NCI-H748 (cell line): ENCODE measurements at regions not wholly inside any gene's neighbourhood (a gene's known extent, or its start where the extent isn't known, plus 50 kb on each side); places are given as distances from the start of the nearest gene placed in this dataset.
"Not testable (repeated sequence)": the region's sequence is repeated elsewhere in the genome, so short reads cannot be mapped to it uniquely, and the experiment has no call there.

ENCODE experiments used
- DNase-seq: peaks from one replicate; lab custom pipeline; 2025; ENCODE audit not compliant: unreplicated experiment; lab: John Stamatoyannopoulos, UW

DNA sequence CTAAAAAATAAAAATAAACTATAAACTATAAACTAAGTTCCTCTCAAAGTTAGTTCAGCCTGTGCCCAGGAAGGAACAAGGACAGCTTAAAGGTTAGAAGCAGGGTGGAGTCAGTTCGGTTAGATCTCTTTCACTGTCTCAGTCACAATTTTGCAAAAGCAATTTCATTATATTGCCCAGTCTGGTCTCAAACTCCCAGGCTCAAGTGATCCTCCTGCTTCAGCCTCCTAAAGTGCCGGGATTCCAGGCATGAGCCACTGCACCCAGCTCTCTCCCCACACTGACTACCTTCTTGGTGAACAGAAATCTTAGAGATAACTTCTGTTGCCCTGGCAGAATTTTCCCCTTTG is 146.3 kb upstream of the TRIM24 start:
- no peak for DNase-seq

DNA sequence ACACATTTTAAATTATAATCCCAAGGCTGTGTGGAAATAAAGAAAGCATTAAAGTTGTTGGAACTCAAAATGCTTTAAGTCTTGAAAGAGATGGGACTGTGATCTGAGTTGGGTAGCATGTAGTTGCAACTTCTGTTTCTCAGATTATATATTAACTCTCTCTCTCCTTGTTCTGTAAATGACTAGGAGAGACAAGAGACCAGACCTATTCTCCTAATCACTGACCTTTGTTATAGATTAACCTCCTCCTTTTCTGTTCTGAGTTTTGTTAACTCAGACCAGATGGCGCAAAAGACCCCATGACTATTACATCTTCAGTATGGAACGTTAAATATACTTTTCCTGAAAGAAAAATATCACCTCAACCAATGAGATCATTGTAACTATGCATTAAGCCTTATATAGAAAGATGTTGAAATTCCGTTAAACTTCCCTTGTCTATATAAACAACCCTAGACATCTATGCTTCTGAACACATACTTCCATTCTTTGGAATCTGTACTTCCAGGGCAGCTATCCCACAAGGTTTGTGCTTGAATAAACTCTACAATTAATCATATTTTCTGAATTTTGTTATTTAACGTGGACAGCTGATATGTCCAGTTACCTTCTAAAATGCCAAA is 143.5 kb upstream of the TRIM24 start:
- DNase-seq, result no peak

DNA sequence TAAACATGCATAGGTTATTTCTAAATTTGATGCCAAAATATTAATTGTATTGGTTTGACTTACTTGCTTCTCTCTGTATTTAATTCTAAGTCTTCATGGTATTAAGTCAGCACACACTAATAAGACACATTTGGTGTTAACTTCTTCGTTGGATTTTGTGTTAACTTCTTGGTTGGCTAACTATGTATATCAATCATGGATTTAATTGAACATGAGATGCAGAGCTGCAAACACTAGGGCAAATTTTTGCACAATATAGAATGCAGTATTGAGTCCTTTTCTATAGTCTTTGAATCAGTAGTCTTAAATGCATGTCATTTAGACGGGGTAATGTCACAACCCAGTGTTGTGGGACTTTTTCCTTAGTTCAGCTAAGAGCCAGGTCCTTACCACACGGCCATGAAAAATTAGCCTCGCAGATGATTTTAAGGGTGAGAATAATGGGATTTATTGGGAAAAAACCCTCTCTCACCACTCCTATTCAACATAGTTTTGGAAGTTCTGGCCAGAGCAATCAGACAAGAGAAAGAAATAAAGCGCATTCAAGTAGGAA is 142.9 kb upstream of the TRIM24 start:
- DNase-seq, result no peak

DNA sequence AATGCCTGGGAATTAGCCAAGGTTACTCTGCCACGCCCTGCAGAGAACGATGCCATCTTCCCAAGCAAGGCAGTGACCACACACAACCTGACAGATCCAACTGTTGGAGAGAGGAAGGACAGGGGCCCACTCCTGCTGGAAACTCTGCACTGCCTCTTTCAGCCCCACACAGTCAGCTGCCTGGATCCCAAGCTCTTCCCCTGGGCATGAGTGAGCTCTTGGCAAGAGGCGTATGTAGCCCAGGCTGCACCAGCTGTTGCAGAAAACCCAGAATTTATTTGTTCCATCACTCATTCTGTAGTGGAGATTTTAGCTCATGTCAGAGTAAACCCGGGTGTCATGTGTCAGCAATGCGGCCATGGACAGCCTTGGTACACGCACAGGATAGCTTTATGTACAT is 135.1 kb upstream of the TRIM24 start:
- peak; percentile 9 for DNase-seq

DNA sequence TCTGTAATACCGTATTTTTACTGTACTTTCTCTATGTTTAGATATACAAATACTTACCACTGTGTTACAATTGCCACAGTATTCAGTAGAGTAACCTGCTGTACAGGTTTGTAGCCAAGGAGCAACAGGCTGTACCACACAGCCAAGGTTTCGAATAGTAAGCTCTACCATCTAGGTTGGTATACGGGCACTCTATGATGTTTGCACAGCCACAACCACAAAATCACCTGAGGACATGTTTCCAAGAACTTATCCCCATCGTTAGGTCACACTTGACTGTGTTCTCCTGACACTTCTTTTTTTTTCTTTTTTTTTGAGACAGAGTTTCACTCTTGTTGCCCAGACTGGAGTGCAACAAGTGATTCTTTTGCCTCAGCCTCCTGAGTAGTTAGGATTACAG is 134.6 kb upstream of the TRIM24 start:
- no peak for DNase-seq

DNA sequence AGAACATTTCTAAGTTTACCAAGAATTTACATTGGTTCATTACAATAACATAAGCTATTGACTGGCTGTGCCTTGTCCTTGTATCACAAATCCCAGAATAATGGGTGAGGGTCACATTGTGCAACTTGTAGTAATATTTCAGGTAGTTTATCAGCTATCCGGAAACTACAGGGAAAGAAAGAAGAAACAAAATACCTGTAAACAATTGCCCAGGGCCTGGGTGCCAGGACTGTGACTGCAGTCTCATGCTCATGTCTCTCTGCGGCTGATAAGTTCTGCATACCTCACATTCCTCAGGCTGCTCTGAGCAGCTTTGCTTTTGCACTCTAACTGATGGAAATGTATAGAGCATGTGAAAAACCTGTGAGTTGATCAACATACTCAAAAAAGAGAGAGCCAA is 131.8 kb upstream of the TRIM24 start:
- no peak for DNase-seq

DNA sequence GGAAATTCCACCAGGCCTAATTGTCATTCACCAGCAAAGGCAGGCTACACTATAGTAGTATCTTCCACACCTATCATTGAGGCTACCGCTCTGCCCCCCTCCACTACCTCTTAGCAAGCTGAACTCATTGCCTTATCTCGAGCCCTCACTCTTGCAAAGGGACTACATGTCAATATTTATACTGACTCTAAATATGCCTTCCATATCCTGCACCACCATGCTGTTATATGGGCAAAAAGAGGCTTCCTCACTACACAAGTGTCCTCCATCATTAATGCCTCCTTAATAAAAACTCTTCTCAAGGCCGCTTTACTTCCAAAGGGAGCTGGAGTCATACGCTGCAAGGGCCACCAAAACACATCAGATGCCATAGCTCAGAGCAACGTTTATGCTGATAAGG is 127.2 kb upstream of the TRIM24 start:
- not testable (repeated sequence) for DNase-seq

DNA sequence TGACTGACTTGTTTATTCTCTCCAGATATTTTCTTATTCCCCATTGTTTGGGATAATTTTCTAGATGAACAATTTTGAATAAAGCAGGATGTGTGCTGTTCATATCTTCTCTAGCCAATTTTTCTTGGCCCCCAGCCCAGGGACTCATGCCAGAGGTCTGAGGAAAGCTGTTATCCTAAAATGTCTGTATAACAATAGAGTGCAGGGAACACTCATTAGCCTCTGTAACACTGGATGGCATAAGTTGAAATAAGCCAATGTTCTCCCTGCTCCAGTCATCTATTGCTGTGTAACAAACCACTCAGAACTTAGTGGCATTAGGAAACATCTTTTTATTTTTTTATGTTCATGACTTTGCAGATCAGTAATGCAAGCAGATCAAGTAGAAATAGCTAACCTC is 121.7 kb upstream of the TRIM24 start:
- DNase-seq, result peak; percentile 58

DNA sequence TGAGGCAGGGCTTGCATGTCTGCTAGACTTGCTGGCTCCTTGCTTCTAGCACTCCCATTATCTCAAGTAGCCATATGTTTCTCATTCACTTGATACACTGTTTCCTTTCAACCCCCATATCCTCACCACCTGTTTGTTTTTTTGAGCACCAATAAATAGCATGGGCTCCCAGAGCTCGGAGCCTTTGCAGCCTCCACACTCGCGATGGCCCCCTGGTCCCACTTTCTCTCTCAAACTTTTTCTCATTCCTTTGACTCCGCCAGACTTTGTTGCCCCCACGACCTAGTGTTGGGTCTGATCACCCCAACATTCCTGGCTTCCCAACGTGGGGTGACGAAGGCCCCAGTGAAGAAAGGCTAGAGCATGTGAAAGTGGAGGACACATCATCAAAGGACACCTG is 120.8 kb upstream of the TRIM24 start:
- DNase-seq, result not testable (repeated sequence)

DNA sequence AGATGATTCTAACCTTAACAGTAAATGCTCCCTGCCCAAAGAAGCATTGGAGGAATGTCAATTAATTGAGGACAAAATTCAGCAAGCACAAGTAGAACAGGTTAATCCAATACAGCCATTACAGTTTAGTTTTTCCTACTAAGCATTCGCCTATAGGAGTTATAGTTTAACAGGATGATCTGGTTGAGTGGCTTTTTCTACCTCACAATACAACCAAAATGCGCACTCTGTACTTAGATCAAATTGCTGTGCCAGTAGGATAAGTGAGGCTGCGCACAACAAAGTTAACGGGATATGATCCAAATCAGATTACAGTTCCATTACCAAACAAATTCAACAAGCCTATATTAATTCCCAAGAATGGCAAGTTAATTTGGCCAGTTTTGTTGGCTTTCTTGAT is 117.1 kb upstream of the TRIM24 start:
- DNase-seq, result no peak

DNA sequence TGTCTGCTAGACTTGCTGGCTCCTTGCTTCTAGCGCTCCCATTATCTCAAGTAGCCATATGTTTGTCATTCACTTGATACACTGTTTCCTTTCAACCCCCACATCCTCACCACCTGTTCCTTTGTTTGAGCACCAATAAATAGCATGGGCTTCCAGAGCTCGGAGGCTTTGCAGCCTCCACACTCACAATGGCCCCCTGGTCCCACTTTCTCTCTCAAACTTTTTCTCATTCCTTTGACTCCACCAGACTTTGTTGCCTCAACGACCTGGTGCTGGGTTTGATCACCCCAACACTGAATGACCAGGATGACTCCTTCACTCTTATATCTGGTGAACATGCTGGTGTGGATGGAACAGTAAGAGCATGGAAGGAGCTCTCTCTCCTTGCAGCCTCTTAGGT is 114.5 kb upstream of the TRIM24 start:
- no peak for DNase-seq

DNA sequence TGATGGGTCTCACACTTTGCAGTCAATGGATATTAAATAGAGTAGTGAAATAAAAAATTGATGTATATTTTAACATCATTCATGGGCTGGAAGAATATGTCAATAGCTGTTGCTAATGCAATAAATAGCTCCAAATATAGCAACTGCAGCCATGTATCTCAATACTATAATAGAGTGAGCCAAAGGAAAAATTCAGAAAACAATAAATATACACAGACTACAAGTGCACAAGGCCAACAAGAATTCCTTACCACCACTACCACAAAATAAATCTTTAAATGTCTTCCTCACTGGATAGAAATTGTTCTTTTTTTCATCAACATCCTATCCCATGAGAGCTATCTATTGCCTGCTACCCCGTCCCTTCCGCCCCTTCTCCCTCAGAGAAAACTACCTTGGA is 113.1 kb upstream of the TRIM24 start:
- no peak for DNase-seq

DNA sequence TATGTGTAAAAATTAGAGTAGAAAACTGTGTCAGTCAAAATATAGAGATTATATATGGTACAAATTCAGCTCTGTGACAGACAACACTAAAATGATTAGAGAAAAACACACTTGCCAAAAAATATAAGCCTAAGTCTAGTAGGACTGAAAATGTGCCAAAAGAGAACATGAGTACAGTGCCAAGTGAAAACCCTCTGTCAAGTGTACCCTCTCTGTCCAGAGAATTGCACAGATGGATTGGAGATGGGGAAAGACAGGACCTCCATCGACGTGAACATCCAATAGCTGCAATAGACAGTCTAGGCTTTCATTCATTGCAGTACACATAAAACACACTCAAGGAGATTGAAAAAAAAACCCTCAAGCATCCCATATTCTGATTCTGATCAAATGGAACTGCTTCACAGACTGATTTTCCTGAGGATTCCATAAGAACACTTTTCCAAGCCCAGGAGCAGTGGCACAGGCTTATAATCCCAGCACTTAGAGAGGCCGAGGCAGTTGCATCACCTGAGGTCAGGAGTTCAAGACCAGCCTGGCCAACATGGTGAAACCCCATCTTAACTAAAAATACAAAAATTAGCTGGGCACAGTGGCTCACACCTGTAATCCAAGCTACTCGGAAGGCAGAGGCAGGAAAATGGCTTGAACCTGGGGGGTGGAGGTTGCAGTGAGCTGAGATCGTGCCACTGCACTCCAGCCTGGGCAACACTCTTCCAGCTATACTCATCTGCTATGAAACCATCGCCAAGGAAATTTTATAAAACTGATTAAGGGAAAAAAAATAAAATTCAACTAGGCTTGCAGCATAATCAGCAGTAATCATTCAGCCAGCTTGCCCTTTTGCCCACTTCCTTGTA is 110.0 kb upstream of the TRIM24 start:
- DNase-seq, result no peak

DNA sequence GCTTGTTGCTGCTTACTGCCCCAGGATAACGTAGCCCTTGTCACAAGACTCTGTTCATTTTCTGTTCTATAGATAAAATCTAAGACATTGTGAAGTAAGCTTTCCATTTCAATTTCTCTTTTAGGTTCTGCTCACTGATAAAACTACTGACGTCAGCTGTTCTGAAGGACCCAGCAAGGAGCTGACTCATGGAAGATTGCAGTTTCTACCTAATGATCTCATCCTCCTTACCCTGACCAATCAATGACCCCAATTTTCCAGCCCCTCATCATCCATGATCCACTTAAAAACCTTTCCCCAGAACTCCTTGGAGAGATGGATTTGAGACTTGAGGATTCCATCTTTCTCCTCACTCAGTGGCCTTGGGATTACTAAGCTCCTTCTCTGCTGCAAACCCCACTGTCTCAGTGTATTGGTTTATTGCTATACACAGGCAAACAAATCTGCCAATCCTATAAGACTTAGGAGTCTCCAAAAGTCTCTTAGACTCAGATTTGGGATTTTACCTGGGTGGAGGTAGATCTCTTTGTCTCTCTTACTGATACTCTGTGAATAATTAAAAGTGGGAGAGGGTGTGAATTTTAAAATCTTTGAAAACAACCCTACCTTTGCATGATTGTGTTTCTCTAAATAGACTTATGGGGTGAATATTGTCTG is 109.2 kb upstream of the TRIM24 start:
- DNase-seq, result no peak

DNA sequence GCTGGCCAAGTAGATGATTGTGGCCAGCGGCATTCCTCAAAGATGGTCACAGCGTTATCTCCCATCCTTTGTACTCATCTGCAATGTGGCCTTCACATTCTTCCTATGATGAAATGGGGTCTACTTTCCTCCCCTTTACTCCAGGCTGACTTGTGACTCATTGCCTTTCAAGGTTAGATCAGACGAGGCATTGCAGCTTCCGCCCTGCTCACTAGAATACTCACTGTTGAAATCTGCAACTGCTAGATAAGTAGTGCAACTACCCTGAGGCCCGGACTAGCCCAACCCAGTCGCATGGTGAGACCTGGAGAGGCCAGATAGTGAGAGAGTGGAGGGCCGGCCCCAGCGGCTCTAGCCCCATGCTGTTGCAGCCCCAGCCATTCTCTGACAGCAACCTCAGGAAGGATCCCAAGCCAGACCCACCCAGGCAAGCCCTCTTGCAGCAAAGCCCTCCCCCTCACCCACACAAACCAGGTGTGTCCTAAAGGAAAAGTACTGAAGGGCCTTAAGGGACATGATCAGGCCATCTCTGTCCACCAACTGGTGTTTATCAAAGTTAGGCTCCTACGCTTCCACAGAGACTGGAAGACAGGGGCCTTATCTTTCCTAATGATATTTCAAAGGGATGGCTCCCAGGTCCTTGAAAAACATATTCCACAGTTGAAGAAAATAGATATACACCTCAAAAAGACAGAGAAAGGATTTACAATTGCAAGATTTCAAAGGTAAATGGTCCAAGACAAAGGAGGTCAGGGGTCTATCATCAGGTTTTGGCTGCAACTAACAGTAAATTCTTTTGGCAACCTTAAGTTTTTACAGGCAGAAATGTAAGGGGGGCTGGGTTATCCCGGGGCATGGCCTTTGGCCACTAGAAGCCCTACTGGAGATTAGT is 107.2 kb upstream of the TRIM24 start:
- DNase-seq, result no peak

DNA sequence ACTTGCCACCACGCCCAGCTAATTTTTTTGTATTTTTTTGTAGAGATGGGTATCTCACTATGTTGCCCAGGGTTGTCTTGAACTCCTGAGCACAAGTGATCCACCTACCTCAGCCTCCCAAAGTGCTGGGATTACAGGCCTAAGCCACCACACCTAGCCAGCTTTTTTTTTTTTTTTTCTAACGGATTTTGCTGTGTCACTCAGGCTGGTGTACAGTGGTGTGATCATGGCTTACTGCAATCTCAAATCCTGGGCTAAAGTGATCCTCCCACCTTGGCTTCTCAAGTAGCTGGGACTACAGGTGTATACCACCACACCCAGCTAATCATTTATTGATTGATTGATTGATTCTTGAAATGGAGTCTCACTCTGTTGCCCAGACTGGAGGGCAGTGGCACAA is 106.0 kb upstream of the TRIM24 start:
- DNase-seq, result no peak

DNA sequence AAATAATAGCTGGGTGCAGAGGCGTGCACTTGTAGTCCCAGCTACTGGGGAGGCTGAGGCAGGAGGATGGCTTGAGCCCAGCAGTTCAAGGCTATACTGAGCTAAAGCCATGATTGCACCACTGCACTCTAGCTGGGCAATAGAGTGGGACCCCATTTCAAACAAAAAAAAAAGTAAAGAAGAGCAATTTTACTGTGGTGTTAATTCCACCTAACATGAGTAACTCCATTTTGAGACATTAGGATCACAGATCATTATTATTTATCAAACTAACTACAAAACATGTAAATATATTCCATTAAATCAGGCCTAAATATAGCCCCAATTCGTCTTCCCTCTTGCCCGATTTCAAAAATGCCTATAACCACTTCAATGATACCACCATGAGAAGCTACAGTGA is 104.8 kb upstream of the TRIM24 start:
- DNase-seq, result no peak

DNA sequence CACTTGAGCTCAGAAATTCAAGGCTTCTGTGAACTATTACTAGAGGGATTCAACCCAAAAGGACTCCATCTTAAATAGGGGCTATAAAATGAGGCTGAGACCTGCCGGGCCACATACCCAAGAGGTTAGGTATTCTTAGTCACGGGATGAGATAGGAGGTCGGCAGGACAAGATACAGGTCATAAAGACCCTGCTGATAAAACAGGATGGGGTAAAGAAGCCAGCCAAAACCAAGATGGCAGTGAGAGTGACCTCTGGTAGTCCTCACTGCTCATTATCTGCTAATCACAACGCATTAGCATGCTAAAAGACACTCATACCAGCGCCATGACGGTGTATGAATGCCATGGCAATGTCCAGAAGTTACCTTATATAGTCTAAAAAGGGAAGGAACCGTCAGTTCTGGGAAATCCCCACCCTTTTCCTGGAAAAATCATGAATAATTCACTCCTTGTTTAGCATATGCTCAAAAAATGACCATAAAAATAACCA is 101.2 kb upstream of the TRIM24 start:
- no peak for DNase-seq

DNA sequence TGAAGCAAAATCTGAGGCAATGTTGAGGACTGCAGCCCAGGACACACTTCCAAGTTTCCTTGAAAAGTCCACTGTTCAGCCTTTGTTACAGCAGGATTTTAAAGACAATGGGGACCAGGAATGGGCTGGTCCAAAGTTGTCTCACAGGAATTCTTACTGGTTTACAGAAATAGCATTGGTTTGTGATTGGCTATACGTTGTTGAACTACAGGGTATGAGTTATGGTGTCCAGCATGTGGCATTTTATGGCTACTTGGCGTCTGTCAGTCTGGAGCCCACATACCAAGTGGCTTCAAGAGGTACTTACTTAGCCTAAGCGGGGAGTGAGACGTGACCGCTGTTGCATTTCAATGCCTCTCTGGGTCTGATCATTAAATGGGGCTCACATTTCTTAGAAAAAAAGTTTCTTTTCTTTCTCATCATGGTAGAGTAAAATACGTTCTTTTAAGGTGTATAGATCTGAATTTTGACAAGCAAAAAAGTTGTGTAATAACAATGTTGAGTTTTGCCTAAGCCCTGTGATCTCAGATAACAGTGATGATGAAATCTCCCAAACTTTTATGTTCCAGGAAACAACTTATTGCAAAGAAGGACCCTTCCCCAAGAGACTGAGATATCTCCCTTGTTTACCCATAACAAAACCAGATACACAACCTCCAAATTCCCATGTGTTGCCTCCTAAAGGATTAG is 100.0 kb upstream of the TRIM24 start:
- peak; percentile 58 for DNase-seq

DNA sequence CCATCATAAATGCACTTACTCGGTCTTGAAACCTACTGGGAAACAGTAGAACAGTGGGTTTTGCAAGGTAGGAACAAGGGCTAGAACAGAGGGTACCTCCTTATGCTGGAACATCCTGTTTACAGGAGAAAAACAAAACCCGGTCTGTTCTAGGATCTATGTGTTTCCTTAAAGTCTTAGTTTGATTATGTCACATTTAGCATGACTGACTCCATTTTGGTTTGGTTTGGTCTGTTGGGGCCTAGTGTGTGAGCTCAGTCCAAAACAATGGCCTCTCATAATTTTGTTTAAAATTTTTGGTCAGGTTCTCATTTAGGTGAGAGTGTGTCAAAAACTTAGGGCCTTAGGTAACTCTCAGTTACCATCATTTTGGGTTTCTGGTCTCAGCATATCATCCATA is 96.3 kb upstream of the TRIM24 start:
- no peak for DNase-seq
